ENCODE measurements at regions not wholly inside any gene's neighbourhood (a gene's known extent, or its start where the extent isn't known, plus 50 kb on each side); places are given as distances from the start of the nearest gene placed in this dataset.

- FAIRE-seq = no peak
Observed at GRCh38 chr5:61860978-61861377, 445.0 kb upstream of the KIF2A start.

GRCh38 chr5:61866930-61867329 lies 439.1 kb upstream of the KIF2A start:
- Histone ChIP-seq H3K36me3 (ENCODE audit: control insufficient read depth in 2 of 3, insufficient read depth in 3 of 3, low read length in 3 of 3) (no peaks in the 10 kb centered on the region), H3K9ac (ENCODE audit: low read length in 3 of 3) (no peak overlapping the region), H3K27ac (ENCODE audit: low read depth in 2 of 2, low read length in 2 of 2) (no peak overlapping the region), H3K4me3 (ENCODE audit: low read length in 3 of 3) (no peak overlapping the region), H3K9me3 (ENCODE audit: control insufficient read depth in 2 of 3, insufficient read depth in 1 of 3, low read length in 3 of 3) (peaks cover 0 to 4% (median 0%) of the 10 kb centered on the region in 3 donors), H3K27me3 (ENCODE audit: control insufficient read depth, insufficient read depth, low read length) (no peaks in the 10 kb centered on the region), H3K4me1 (ENCODE audit: control insufficient read depth in 2 of 3, insufficient read depth in 2 of 3, low read depth in 1 of 3, low read length in 3 of 3) (no peaks in the 10 kb centered on the region)
- intact Hi-C loops (cut with DNase I) = no loop called here
- no peak for TF ChIP-seq CTCF (IDR thresholded peaks at IDR 0.05; ENCODE audit: borderline replicate concordance, extremely low read depth, insufficient read depth)
- DNase-seq = no peak
- no peak for FAIRE-seq

More at GRCh38 chr5:61860978-61861377, 445.0 kb upstream of the KIF2A start:
- Histone ChIP-seq H3K4me1 (ENCODE audit: control insufficient read depth in 2 of 3, insufficient read depth in 2 of 3, low read depth in 1 of 3, low read length in 3 of 3) (no peaks in the 10 kb centered on the region), H3K9ac (ENCODE audit: low read length in 3 of 3) (no peak overlapping the region), H3K4me3 (ENCODE audit: low read length in 3 of 3) (no peak overlapping the region), H3K27me3 (ENCODE audit: control insufficient read depth, insufficient read depth, low read length) (no peaks in the 10 kb centered on the region), H3K27ac (ENCODE audit: low read depth in 2 of 2, low read length in 2 of 2) (no peak overlapping the region), H3K9me3 (ENCODE audit: control insufficient read depth in 2 of 3, insufficient read depth in 1 of 3, low read length in 3 of 3) (no peaks in the 10 kb centered on the region), H3K36me3 (ENCODE audit: control insufficient read depth in 2 of 3, insufficient read depth in 3 of 3, low read length in 3 of 3) (no peaks in the 10 kb centered on the region)
- intact Hi-C loops (cut with DNase I) = no loop called here
- DNase-seq = no peak
- TF ChIP-seq CTCF (IDR thresholded peaks at IDR 0.05; ENCODE audit: borderline replicate concordance, extremely low read depth, insufficient read depth) = no peak

GRCh38 chr5:61869333-61869732 lies 436.7 kb upstream of the KIF2A start:
- Histone ChIP-seq H3K27ac (ENCODE audit: low read depth in 2 of 2, low read length in 2 of 2) (no peak overlapping the region), H3K27me3 (ENCODE audit: control insufficient read depth, insufficient read depth, low read length) (no peaks in the 10 kb centered on the region), H3K9ac (ENCODE audit: low read length in 3 of 3) (no peak overlapping the region), H3K4me1 (ENCODE audit: control insufficient read depth in 2 of 3, insufficient read depth in 2 of 3, low read depth in 1 of 3, low read length in 3 of 3) (no peaks in the 10 kb centered on the region), H3K36me3 (ENCODE audit: control insufficient read depth in 2 of 3, insufficient read depth in 3 of 3, low read length in 3 of 3) (no peaks in the 10 kb centered on the region), H3K9me3 (ENCODE audit: control insufficient read depth in 2 of 3, insufficient read depth in 1 of 3, low read length in 3 of 3) (peaks cover 0 to 4% (median 0%) of the 10 kb centered on the region in 3 donors), H3K4me3 (ENCODE audit: low read length in 3 of 3) (no peak overlapping the region)
- TF ChIP-seq CTCF (IDR thresholded peaks at IDR 0.05; ENCODE audit: borderline replicate concordance, extremely low read depth, insufficient read depth) = no peak
- FAIRE-seq (no peak), DNase-seq (no peak)
- intact Hi-C loops (cut with DNase I) = no loop called here

- H3K27ac ChIP-seq (ENCODE audit: low read depth in 2 of 2, low read length in 2 of 2) = no peak overlapping the region
- H3K27me3 ChIP-seq (ENCODE audit: control insufficient read depth, insufficient read depth, low read length) = no peaks in the 10 kb centered on the region
- no peak for TF ChIP-seq CTCF (IDR thresholded peaks at IDR 0.05; ENCODE audit: borderline replicate concordance, extremely low read depth, insufficient read depth)
- no peak overlapping the region for H3K9ac ChIP-seq (ENCODE audit: low read length in 3 of 3)
- H3K36me3 ChIP-seq (ENCODE audit: control insufficient read depth in 2 of 3, insufficient read depth in 3 of 3, low read length in 3 of 3) = no peaks in the 10 kb centered on the region
- no peak overlapping the region for H3K4me3 ChIP-seq (ENCODE audit: low read length in 3 of 3)
- H3K4me1 ChIP-seq (ENCODE audit: control insufficient read depth in 2 of 3, insufficient read depth in 2 of 3, low read depth in 1 of 3, low read length in 3 of 3) = no peaks in the 10 kb centered on the region
- no peak for FAIRE-seq
- DNase-seq = no peak
- no peaks in the 10 kb centered on the region for H3K9me3 ChIP-seq (ENCODE audit: control insufficient read depth in 2 of 3, insufficient read depth in 1 of 3, low read length in 3 of 3)
- intact Hi-C loops (cut with DNase I) = no loop called here
Observed at GRCh38 chr5:61878471-61878870, 427.5 kb upstream of the KIF2A start.

Data from kidney (tissue), 13 donors.